Vagina (tissue), 2 donors: ENCODE measurements at regions not wholly inside any gene's neighbourhood (a gene's known extent, or its start where the extent isn't known, plus 50 kb on each side); places are given as distances from the start of the nearest gene placed in this dataset.

Experiments used
- DNase-seq, 2 donors: peaks; one replicate each; pipeline ENCODE4 v3.0.0-alpha.2; 2017; ENCODE audit errors: extremely low spot score in 2 of 2
- H3K27ac ChIP-seq: fragments of 200-600 bp; sonication (generic); one replicate; pipeline ENCODE4 v1.5.1; 2019
- H3K27me3 ChIP-seq: fragments of 200-600 bp; sonication (generic); one replicate; pipeline ENCODE4 v1.5.1; 2019
- H3K36me3 ChIP-seq, 2 donors: fragments of 200-600 bp; sonication (generic); one replicate each; pipeline ENCODE4 v1.5.1; 2017 to 2019
- H3K4me1 ChIP-seq: fragments of 200-600 bp; sonication (generic); one replicate; pipeline ENCODE4 v1.5.1; 2019
- H3K4me3 ChIP-seq, 2 donors: fragments of 200-600 bp; sonication (generic); 1 replicate in 1 of 2; 2 replicates in 1 of 2; pipeline ENCODE4 v1.5.1; 2016 to 2019
- H3K9me3 ChIP-seq: fragments of 200-600 bp; sonication (generic); one replicate; pipeline ENCODE4 v1.5.1; 2019
- CTCF ChIP-seq, 3 experiments: fragments of 450-650 bp in 2 of 3; fragments of 200-600 bp in 1 of 3; sonication (generic) in 1 of 3; IDR thresholded peaks; one replicate each; pipeline ENCODE4 v1.5.1; 2017 to 2019; ENCODE audit warnings: antibody characterized with exemption in 3 of 3, mild to moderate bottlenecking in 2 of 3, moderate library complexity in 2 of 3
- POLR2A ChIP-seq, 2 donors: fragments of 450-650 bp; IDR thresholded peaks; one replicate each; pipeline ENCODE4 v1.6.1; 2017; ENCODE audit warnings: antibody characterized with exemption in 2 of 2, mild to moderate bottlenecking in 2 of 2, moderate library complexity in 2 of 2
- POLR2AphosphoS5 ChIP-seq, 2 donors: sonication (generic); formaldehyde crosslinking; IDR thresholded peaks; one replicate each; pipeline ENCODE4 v1.9.0; 2017; ENCODE audit warnings: antibody characterized with exemption in 2 of 2, mild to moderate bottlenecking in 2 of 2, low read depth in 1 of 2; ENCODE audit not compliant: insufficient read depth in 1 of 2
- intact Hi-C: fragments of 100-400 bp; cut with DNase I; formaldehyde crosslinking; loops from one replicate; pipeline ENCODE4 v1.15.1; 2023

GRCh38 chr20:1833728-1834726 lies 61.2 kb upstream of the SIRPA start:
- H3K27ac ChIP-seq: no peak overlapping the region
- intact Hi-C loops: no loop called here
- no peak for DNase-seq

GRCh38 chr20:1833216-1833615 lies 62.0 kb upstream of the SIRPA start:
- Histone ChIP-seq H3K4me1 (peaks cover 30% of the 10 kb centered on the region), H3K27ac (no peak overlapping the region), H3K27me3 (no peaks in the 10 kb centered on the region), H3K4me3 (no peak overlapping the region), H3K9me3 (no peaks in the 10 kb centered on the region), H3K36me3 (no peaks in the 10 kb centered on the region)
- intact Hi-C loops: no loop called here
- DNase-seq: no peak
- TF ChIP-seq POLR2AphosphoS5 (IDR thresholded peaks at IDR 0.05; ENCODE audit: insufficient read depth in 1 of 2, low read depth in 1 of 2) (no peak), CTCF (IDR thresholded peaks at IDR 0.05) (no peak)

More at GRCh38 chr20:1833728-1834726, 61.2 kb upstream of the SIRPA start:
- Histone ChIP-seq H3K4me3 (no peak overlapping the region), H3K9me3 (no peaks in the 10 kb centered on the region), H3K36me3 (no peaks in the 10 kb centered on the region), H3K4me1 (peaks cover 25% of the 10 kb centered on the region), H3K27me3 (no peaks in the 10 kb centered on the region)
- no peak for TF ChIP-seq POLR2AphosphoS5 (IDR thresholded peaks at IDR 0.05; ENCODE audit: insufficient read depth in 1 of 2, low read depth in 1 of 2)
- TF ChIP-seq CTCF (IDR thresholded peaks at IDR 0.05): no peak
- no peak for TF ChIP-seq POLR2A (IDR thresholded peaks at IDR 0.05)

- intact Hi-C loops: no loop called here
- DNase-seq: no peak
- TF ChIP-seq POLR2A (IDR thresholded peaks at IDR 0.05) (no peak), CTCF (IDR thresholded peaks at IDR 0.05) (no peak), POLR2AphosphoS5 (IDR thresholded peaks at IDR 0.05; ENCODE audit: insufficient read depth in 1 of 2, low read depth in 1 of 2) (no peak)
- no peak overlapping the region for H3K27ac ChIP-seq
- H3K27me3 ChIP-seq: no peaks in the 10 kb centered on the region
- H3K4me1 ChIP-seq: peaks cover 35% of the 10 kb centered on the region
- H3K36me3 ChIP-seq: no peaks in the 10 kb centered on the region
- no peak overlapping the region for H3K4me3 ChIP-seq
- no peaks in the 10 kb centered on the region for H3K9me3 ChIP-seq
Observed at GRCh38 chr20:1832634-1833033, 62.6 kb upstream of the SIRPA start.

- no peak for DNase-seq
- TF ChIP-seq POLR2A (IDR thresholded peaks at IDR 0.05): no peak
- no peak for TF ChIP-seq CTCF (IDR thresholded peaks at IDR 0.05)
- no peak for TF ChIP-seq POLR2AphosphoS5 (IDR thresholded peaks at IDR 0.05; ENCODE audit: insufficient read depth in 1 of 2, low read depth in 1 of 2)
- peaks cover 35% of the 10 kb centered on the region for H3K4me1 ChIP-seq
Observed at GRCh38 chr20:1831606-1832005, 63.6 kb upstream of the SIRPA start.

GRCh38 chr20:1831096-1831495 lies 64.1 kb upstream of the SIRPA start:
- no peaks in the 10 kb centered on the region for H3K9me3 ChIP-seq
- H3K4me1 ChIP-seq: peaks cover 35% of the 10 kb centered on the region
- H3K27me3 ChIP-seq: no peaks in the 10 kb centered on the region
- no peak for DNase-seq
- no peak for TF ChIP-seq CTCF (IDR thresholded peaks at IDR 0.05)
- no peak for TF ChIP-seq POLR2AphosphoS5 (IDR thresholded peaks at IDR 0.05; ENCODE audit: insufficient read depth in 1 of 2, low read depth in 1 of 2)
- TF ChIP-seq POLR2A (IDR thresholded peaks at IDR 0.05): no peak
- H3K27ac ChIP-seq: no peak overlapping the region
- H3K36me3 ChIP-seq: no peaks in the 10 kb centered on the region
- H3K4me3 ChIP-seq: no peak overlapping the region
- intact Hi-C loops: no loop called here

More at GRCh38 chr20:1831606-1832005, 63.6 kb upstream of the SIRPA start:
- Histone ChIP-seq H3K4me3 (no peak overlapping the region), H3K27ac (no peak overlapping the region), H3K36me3 (no peaks in the 10 kb centered on the region), H3K27me3 (no peaks in the 10 kb centered on the region), H3K9me3 (no peaks in the 10 kb centered on the region)
- intact Hi-C loops: no loop called here
